ENCODE measurements at regions not wholly inside any gene's neighbourhood (a gene's known extent, or its start where the extent isn't known, plus 50 kb on each side); places are given as distances from the start of the nearest gene placed in this dataset.

DNA sequence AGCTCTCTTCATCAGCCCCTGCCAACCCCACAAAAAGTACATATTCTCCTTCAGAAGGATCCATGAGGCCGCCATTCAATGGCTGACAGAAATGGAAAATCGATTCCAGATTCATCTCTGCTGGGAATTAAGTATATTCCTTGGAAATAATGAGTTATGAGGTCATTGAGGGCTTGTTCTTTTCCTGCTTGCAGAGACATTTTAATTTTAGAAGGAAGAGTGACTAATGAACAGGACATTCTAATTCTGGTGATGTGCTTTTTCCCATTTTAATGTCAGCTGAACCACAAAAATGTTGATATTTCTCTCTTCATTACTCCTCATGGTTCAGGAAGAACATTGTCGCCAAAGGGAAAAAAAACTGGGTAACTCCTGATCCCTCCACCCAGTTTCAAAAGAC, 314.0 kb downstream of the PIK3R1 start:
- TF ChIP-seq, protein P1, sequence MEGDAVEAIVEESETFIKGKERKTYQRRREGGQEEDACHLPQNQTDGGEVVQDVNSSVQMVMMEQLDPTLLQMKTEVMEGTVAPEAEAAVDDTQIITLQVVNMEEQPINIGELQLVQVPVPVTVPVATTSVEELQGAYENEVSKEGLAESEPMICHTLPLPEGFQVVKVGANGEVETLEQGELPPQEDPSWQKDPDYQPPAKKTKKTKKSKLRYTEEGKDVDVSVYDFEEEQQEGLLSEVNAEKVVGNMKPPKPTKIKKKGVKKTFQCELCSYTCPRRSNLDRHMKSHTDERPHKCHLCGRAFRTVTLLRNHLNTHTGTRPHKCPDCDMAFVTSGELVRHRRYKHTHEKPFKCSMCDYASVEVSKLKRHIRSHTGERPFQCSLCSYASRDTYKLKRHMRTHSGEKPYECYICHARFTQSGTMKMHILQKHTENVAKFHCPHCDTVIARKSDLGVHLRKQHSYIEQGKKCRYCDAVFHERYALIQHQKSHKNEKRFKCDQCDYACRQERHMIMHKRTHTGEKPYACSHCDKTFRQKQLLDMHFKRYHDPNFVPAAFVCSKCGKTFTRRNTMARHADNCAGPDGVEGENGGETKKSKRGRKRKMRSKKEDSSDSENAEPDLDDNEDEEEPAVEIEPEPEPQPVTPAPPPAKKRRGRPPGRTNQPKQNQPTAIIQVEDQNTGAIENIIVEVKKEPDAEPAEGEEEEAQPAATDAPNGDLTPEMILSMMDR (IDR thresholded peaks at IDR 0.05): no peak
- no peak for TF ChIP-seq POLR2A (IDR thresholded peaks at IDR 0.05)
- TF ChIP-seq POLR2AphosphoS5 (IDR thresholded peaks at IDR 0.05): no peak
- no peak for TF ChIP-seq EP300 (IDR thresholded peaks at IDR 0.05)

Data from upper lobe of left lung (tissue), 4 donors.